H1 (cell line): ENCODE measurements at regions not wholly inside any gene's neighbourhood (a gene's known extent, or its start where the extent isn't known, plus 50 kb on each side); places are given as distances from the start of the nearest gene placed in this dataset.

Experiments
- BRCA1 ChIP-seq: IDR thresholded peaks from 2 replicates; pipeline ENCODE4 v1.6.1; 2012; ENCODE audit warnings: low read depth, low read length, improper control_type of control experiment
- JUND ChIP-seq: IDR thresholded peaks from 2 replicates; pipeline ENCODE4 v1.6.1; 2011; ENCODE audit warnings: mild to moderate bottlenecking, improper control_type of control experiment, low read length
- KDM4A ChIP-seq: IDR thresholded peaks from one replicate; pipeline ENCODE4 v1.7.1; 2012; ENCODE audit warnings: low read depth, mild to moderate bottlenecking, moderate library complexity, low read length, inconsistent platforms; ENCODE audit not compliant: severe bottlenecking
- SIN3A ChIP-seq, 2 experiments: IDR thresholded peaks in 1 of 2; conservative IDR thresholded peaks in 1 of 2; 2 replicates each; pipeline ENCODE4 v1.6.1; 2011 to 2012; ENCODE audit warnings: low read length in 2 of 2, improper control_type of control experiment in 1 of 2, low read depth in 1 of 2, mild to moderate bottlenecking in 1 of 2
- TEAD4 ChIP-seq: IDR thresholded peaks from 2 replicates; pipeline ENCODE4 v1.6.1; 2012; ENCODE audit warnings: low read depth, low read length, inconsistent platforms, mixed read lengths
- TF ChIP-seq, protein P1 (sequence below): fragments of 300-600 bp; sonication (generic); IDR thresholded peaks from 2 replicates; pipeline ENCODE4 v1.7.1; 2012; ENCODE audit warnings: low read length, moderate library complexity, mild to moderate bottlenecking, inconsistent platforms; ENCODE audit not compliant: insufficient replicate concordance

DNA sequence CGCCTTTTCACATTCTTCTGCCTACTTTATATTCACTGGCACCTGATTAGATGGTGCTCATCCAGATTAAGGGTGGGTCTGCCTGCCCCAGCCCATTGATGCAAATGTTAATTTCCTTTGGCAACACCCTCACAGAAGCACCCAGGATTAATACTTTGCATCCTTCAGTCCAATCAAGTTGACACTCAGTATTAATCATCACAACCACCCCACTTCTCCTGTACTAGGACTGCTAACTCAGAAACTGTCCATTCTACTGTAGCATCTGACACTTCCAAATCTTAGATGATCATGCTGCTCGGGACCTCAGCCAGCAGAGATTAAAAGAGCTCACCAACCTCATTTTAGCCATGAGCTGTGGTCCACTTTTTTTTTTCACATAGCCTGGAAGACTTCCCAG lies 268.5 kb downstream of the SATB2 start (continued):
- TF ChIP-seq, protein P1, sequence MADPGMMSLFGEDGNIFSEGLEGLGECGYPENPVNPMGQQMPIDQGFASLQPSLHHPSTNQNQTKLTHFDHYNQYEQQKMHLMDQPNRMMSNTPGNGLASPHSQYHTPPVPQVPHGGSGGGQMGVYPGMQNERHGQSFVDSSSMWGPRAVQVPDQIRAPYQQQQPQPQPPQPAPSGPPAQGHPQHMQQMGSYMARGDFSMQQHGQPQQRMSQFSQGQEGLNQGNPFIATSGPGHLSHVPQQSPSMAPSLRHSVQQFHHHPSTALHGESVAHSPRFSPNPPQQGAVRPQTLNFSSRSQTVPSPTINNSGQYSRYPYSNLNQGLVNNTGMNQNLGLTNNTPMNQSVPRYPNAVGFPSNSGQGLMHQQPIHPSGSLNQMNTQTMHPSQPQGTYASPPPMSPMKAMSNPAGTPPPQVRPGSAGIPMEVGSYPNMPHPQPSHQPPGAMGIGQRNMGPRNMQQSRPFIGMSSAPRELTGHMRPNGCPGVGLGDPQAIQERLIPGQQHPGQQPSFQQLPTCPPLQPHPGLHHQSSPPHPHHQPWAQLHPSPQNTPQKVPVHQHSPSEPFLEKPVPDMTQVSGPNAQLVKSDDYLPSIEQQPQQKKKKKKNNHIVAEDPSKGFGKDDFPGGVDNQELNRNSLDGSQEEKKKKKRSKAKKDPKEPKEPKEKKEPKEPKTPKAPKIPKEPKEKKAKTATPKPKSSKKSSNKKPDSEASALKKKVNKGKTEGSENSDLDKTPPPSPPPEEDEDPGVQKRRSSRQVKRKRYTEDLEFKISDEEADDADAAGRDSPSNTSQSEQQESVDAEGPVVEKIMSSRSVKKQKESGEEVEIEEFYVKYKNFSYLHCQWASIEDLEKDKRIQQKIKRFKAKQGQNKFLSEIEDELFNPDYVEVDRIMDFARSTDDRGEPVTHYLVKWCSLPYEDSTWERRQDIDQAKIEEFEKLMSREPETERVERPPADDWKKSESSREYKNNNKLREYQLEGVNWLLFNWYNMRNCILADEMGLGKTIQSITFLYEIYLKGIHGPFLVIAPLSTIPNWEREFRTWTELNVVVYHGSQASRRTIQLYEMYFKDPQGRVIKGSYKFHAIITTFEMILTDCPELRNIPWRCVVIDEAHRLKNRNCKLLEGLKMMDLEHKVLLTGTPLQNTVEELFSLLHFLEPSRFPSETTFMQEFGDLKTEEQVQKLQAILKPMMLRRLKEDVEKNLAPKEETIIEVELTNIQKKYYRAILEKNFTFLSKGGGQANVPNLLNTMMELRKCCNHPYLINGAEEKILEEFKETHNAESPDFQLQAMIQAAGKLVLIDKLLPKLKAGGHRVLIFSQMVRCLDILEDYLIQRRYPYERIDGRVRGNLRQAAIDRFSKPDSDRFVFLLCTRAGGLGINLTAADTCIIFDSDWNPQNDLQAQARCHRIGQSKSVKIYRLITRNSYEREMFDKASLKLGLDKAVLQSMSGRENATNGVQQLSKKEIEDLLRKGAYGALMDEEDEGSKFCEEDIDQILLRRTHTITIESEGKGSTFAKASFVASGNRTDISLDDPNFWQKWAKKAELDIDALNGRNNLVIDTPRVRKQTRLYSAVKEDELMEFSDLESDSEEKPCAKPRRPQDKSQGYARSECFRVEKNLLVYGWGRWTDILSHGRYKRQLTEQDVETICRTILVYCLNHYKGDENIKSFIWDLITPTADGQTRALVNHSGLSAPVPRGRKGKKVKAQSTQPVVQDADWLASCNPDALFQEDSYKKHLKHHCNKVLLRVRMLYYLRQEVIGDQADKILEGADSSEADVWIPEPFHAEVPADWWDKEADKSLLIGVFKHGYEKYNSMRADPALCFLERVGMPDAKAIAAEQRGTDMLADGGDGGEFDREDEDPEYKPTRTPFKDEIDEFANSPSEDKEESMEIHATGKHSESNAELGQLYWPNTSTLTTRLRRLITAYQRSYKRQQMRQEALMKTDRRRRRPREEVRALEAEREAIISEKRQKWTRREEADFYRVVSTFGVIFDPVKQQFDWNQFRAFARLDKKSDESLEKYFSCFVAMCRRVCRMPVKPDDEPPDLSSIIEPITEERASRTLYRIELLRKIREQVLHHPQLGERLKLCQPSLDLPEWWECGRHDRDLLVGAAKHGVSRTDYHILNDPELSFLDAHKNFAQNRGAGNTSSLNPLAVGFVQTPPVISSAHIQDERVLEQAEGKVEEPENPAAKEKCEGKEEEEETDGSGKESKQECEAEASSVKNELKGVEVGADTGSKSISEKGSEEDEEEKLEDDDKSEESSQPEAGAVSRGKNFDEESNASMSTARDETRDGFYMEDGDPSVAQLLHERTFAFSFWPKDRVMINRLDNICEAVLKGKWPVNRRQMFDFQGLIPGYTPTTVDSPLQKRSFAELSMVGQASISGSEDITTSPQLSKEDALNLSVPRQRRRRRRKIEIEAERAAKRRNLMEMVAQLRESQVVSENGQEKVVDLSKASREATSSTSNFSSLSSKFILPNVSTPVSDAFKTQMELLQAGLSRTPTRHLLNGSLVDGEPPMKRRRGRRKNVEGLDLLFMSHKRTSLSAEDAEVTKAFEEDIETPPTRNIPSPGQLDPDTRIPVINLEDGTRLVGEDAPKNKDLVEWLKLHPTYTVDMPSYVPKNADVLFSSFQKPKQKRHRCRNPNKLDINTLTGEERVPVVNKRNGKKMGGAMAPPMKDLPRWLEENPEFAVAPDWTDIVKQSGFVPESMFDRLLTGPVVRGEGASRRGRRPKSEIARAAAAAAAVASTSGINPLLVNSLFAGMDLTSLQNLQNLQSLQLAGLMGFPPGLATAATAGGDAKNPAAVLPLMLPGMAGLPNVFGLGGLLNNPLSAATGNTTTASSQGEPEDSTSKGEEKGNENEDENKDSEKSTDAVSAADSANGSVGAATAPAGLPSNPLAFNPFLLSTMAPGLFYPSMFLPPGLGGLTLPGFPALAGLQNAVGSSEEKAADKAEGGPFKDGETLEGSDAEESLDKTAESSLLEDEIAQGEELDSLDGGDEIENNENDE: no peak
- no peak for TF ChIP-seq JUND
- TF ChIP-seq SIN3A (conservative IDR thresholded peaks at IDR 0.05 in 1 of 2, IDR thresholded peaks at IDR 0.05 in 1 of 2; ENCODE audit: low read depth in 1 of 2, low read length in 2 of 2): no peak
- TF ChIP-seq KDM4A: no peak
- TF ChIP-seq BRCA1: no peak
- no peak for TF ChIP-seq TEAD4
- TF ChIP-seq, all 59 proteins: peak for 0
